Liver (tissue), 8 donors: ENCODE measurements at regions not wholly inside any gene's neighbourhood (a gene's known extent, or its start where the extent isn't known, plus 50 kb on each side); places are given as distances from the start of the nearest gene placed in this dataset.

Experiments
- DNase-seq: peaks from one replicate; pipeline ENCODE4 v3.0.0-alpha.2; 2017; ENCODE audit warnings: low spot score
- H3K27ac ChIP-seq, 2 donors: one replicate each; pipeline ENCODE4 v1.7.0; 2013; ENCODE audit warnings: inconsistent platforms in 2 of 2, low read length in 2 of 2, control low read depth in 1 of 2, low read depth in 1 of 2, mild to moderate bottlenecking in 1 of 2
- H3K27me3 ChIP-seq, 4 donors: one replicate each; pipeline versions ENCODE4 v1.6.1 to v1.7.0; 2013; ENCODE audit warnings: low read length in 3 of 4, inconsistent platforms in 1 of 4, mild to moderate bottlenecking in 1 of 4, moderate library complexity in 1 of 4; ENCODE audit not compliant: control insufficient read depth in 4 of 4, insufficient read depth in 4 of 4
- H3K36me3 ChIP-seq, 4 donors: one replicate each; pipeline versions ENCODE4 v1.6.1 to v1.7.0; 2013; ENCODE audit warnings: low read length in 3 of 4, mild to moderate bottlenecking in 3 of 4, low read depth in 1 of 4, moderate library complexity in 1 of 4; ENCODE audit not compliant: control insufficient read depth in 4 of 4, insufficient read depth in 3 of 4
- H3K4me1 ChIP-seq, 4 donors: one replicate each; pipeline versions ENCODE4 v1.6.1 to v1.7.0; 2013; ENCODE audit warnings: low read length in 3 of 4, mild to moderate bottlenecking in 3 of 4, moderate library complexity in 1 of 4; ENCODE audit not compliant: control insufficient read depth in 4 of 4, insufficient read depth in 4 of 4
- H3K4me3 ChIP-seq, 3 donors: one replicate each; pipeline versions ENCODE4 v1.6.1 to v1.7.0; 2013; ENCODE audit warnings: low read length in 3 of 3, control low read depth in 1 of 3, low read depth in 1 of 3, mild to moderate bottlenecking in 1 of 3
- H3K9ac ChIP-seq, 2 donors: one replicate each; pipeline ENCODE4 v1.7.0; 2013; ENCODE audit warnings: low read length in 2 of 2, mild to moderate bottlenecking in 2 of 2, moderate library complexity in 2 of 2, control low read depth in 1 of 2, low read depth in 1 of 2
- H3K9me3 ChIP-seq, 4 donors: one replicate each; pipeline versions ENCODE4 v1.6.1 to v1.7.0; 2013; ENCODE audit warnings: low read length in 3 of 4; ENCODE audit not compliant: control insufficient read depth in 4 of 4
- EGR1 ChIP-seq, 2 donors: IDR thresholded peaks; 2 replicates each; pipeline ENCODE4 v1.6.1; 2016 to 2018; ENCODE audit warnings: antibody characterized with exemption in 2 of 2, low read depth in 2 of 2
- FOXA1 ChIP-seq: IDR thresholded peaks from 2 replicates; pipeline ENCODE4 v1.6.1; 2016; ENCODE audit warnings: antibody characterized with exemption
- FOXA2 ChIP-seq: IDR thresholded peaks from 2 replicates; pipeline ENCODE4 v1.6.1; 2016; ENCODE audit warnings: antibody characterized with exemption
- GABPA ChIP-seq, 2 donors: IDR thresholded peaks in 1 of 2; conservative IDR thresholded peaks in 1 of 2; 2 replicates each; pipeline ENCODE4 v1.6.1; 2016; ENCODE audit warnings: antibody characterized with exemption in 2 of 2, mild to moderate bottlenecking in 1 of 2, moderate library complexity in 1 of 2
- HNF4A ChIP-seq, 2 donors: conservative IDR thresholded peaks; 2 replicates each; pipeline ENCODE4 v1.6.1; 2016; ENCODE audit warnings: antibody characterized with exemption in 2 of 2, mild to moderate bottlenecking in 2 of 2
- HNF4G ChIP-seq: IDR thresholded peaks from 2 replicates; pipeline ENCODE4 v1.6.1; 2016; ENCODE audit warnings: antibody characterized with exemption
- JUND ChIP-seq, 2 donors: IDR thresholded peaks; 2 replicates each; pipeline ENCODE4 v1.6.1; 2016; ENCODE audit warnings: antibody characterized with exemption in 2 of 2
- NR2F2 ChIP-seq: IDR thresholded peaks from 2 replicates; pipeline ENCODE4 v1.6.1; 2016; ENCODE audit warnings: antibody characterized with exemption
- RAD21 ChIP-seq, 2 donors: IDR thresholded peaks; 2 replicates each; pipeline ENCODE4 v1.6.1; 2016; ENCODE audit warnings: antibody characterized with exemption in 2 of 2, mild to moderate bottlenecking in 2 of 2
- RXRA ChIP-seq, 2 donors: IDR thresholded peaks; 2 replicates each; pipeline ENCODE4 v1.6.1; 2017 to 2018; ENCODE audit warnings: antibody characterized with exemption in 2 of 2, mild to moderate bottlenecking in 1 of 2
- SP1 ChIP-seq: IDR thresholded peaks from 2 replicates; pipeline ENCODE4 v1.6.1; 2018; ENCODE audit warnings: antibody characterized with exemption, mild to moderate bottlenecking
- TAF1 ChIP-seq: conservative IDR thresholded peaks from 2 replicates; pipeline ENCODE4 v1.6.1; 2016; ENCODE audit warnings: antibody characterized with exemption, mild to moderate bottlenecking
- YY1 ChIP-seq: IDR thresholded peaks from 2 replicates; pipeline ENCODE4 v1.6.1; 2016; ENCODE audit warnings: antibody characterized with exemption, mild to moderate bottlenecking
- WGBS: extraction: QIAGEN DNeasy Blood & Tissue Kit; methylation state at CpG from one replicate; pipeline ENCODE4 v1.1.7; 2013; 5-methylcytosine and 5-hydroxymethylcytosine counted together
- TF ChIP-seq, protein P1 (sequence below): IDR thresholded peaks from 2 replicates; pipeline ENCODE4 v1.6.1; 2016; ENCODE audit warnings: antibody characterized with exemption
- TF ChIP-seq, protein P2 (sequence below): IDR thresholded peaks from 2 replicates; pipeline ENCODE4 v1.6.1; 2016; ENCODE audit warnings: antibody characterized with exemption, mild to moderate bottlenecking
- TF ChIP-seq, protein P3 (sequence below): IDR thresholded peaks from 2 replicates; pipeline ENCODE4 v1.6.1; 2016; ENCODE audit warnings: antibody characterized with exemption
- TF ChIP-seq, protein P4 (sequence below): IDR thresholded peaks from 2 replicates; pipeline ENCODE4 v1.6.1; 2016; ENCODE audit warnings: antibody characterized with exemption
- TF ChIP-seq, protein P5 (sequence below): fragments of 150-350 bp; IDR thresholded peaks from 2 replicates; pipeline ENCODE4 v1.5.1; 2017; ENCODE audit warnings: improper control_type of control experiment, low read depth, low read length; ENCODE audit not compliant: missing input control
- donor health status: healthy.
- donor health status: healthy.
- donor health status: healthy.
- donor health status: healthy.
- donor health status: healthy.

DNA sequence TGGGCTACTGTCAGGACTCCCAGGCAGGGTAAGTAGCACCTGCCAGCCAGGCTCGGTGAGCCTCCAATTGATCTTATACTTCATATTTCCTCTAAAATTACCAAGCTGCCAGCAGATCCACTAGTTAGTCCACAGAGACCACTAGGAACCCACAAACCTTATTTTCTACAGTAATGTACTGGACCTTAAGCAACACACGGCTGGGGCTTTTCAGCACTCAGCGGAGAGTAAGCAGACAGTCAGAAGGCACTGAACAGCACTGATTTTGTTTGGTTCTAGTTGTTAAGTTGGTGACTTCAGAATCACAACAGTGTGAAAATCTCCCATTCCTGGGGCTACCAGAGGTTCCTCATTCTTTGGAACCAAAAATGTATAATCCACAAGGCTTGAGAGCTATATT, 56.1 kb downstream of the MRPL57 start:
- no peak for DNase-seq
- H3K4me1 ChIP-seq: no peaks in the 10 kb centered on the region
- TF ChIP-seq RXRA (IDR thresholded peaks at IDR 0.05) (no peak), EGR1 (IDR thresholded peaks at IDR 0.05; ENCODE audit: low read depth in 2 of 2) (no peak), FOXA1 (no peak), HNF4G (no peak), SP1 (no peak), GABPA (IDR thresholded peaks at IDR 0.05 in 1 of 2, conservative IDR thresholded peaks at IDR 0.05 in 1 of 2) (no peak), JUND (IDR thresholded peaks at IDR 0.05) (no peak), NR2F2 (no peak), YY1 (no peak), FOXA2 (no peak), RAD21 (IDR thresholded peaks at IDR 0.05) (no peak)
- TF ChIP-seq, protein P1, sequence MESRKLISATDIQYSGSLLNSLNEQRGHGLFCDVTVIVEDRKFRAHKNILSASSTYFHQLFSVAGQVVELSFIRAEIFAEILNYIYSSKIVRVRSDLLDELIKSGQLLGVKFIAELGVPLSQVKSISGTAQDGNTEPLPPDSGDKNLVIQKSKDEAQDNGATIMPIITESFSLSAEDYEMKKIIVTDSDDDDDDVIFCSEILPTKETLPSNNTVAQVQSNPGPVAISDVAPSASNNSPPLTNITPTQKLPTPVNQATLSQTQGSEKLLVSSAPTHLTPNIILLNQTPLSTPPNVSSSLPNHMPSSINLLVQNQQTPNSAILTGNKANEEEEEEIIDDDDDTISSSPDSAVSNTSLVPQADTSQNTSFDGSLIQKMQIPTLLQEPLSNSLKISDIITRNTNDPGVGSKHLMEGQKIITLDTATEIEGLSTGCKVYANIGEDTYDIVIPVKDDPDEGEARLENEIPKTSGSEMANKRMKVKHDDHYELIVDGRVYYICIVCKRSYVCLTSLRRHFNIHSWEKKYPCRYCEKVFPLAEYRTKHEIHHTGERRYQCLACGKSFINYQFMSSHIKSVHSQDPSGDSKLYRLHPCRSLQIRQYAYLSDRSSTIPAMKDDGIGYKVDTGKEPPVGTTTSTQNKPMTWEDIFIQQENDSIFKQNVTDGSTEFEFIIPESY: no peak
- TF ChIP-seq, protein P2, sequence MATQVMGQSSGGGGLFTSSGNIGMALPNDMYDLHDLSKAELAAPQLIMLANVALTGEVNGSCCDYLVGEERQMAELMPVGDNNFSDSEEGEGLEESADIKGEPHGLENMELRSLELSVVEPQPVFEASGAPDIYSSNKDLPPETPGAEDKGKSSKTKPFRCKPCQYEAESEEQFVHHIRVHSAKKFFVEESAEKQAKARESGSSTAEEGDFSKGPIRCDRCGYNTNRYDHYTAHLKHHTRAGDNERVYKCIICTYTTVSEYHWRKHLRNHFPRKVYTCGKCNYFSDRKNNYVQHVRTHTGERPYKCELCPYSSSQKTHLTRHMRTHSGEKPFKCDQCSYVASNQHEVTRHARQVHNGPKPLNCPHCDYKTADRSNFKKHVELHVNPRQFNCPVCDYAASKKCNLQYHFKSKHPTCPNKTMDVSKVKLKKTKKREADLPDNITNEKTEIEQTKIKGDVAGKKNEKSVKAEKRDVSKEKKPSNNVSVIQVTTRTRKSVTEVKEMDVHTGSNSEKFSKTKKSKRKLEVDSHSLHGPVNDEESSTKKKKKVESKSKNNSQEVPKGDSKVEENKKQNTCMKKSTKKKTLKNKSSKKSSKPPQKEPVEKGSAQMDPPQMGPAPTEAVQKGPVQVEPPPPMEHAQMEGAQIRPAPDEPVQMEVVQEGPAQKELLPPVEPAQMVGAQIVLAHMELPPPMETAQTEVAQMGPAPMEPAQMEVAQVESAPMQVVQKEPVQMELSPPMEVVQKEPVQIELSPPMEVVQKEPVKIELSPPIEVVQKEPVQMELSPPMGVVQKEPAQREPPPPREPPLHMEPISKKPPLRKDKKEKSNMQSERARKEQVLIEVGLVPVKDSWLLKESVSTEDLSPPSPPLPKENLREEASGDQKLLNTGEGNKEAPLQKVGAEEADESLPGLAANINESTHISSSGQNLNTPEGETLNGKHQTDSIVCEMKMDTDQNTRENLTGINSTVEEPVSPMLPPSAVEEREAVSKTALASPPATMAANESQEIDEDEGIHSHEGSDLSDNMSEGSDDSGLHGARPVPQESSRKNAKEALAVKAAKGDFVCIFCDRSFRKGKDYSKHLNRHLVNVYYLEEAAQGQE: no peak
- H3K27me3 ChIP-seq: no peaks in the 10 kb centered on the region
- H3K4me3 ChIP-seq: no peak overlapping the region
- WGBS: 60% methylated on average over 3 of the region's 3 CpGs
- H3K9ac ChIP-seq: no peak overlapping the region
- H3K27ac ChIP-seq: no peak overlapping the region
- H3K9me3 ChIP-seq: peaks cover 0 to under 1% (median 0%) of the 10 kb centered on the region in 4 donors
- H3K36me3 ChIP-seq: no peaks in the 10 kb centered on the region

DNA sequence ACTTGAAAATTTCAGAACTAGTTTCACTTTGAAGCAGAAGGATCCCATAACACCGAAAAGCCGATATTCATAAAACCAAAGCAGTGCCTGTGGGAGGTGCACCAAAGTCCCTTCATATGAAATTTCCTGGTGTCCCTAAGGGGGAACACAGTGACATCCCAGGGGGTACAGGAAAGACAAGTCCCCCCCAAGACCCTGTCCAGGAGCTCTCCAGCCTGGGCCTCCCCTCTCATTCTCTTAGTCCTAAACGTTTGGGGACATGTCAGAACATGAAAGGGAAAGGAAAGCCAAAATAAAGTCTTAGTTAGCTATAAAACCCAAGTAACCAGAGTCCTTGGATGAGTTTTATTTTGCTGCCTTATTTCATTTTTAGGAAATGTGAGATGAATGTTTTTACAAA, 56.6 kb downstream of the MRPL57 start:
- Histone ChIP-seq H3K9me3 (peaks cover 0 to 3% (median 0%) of the 10 kb centered on the region in 4 donors), H3K27me3 (no peaks in the 10 kb centered on the region), H3K27ac (no peak overlapping the region), H3K4me1 (no peaks in the 10 kb centered on the region), H3K36me3 (no peaks in the 10 kb centered on the region), H3K4me3 (no peak overlapping the region), H3K9ac (no peak overlapping the region)
- TF ChIP-seq, protein P1: no peak
- no peak for TF ChIP-seq EGR1 (IDR thresholded peaks at IDR 0.05; ENCODE audit: low read depth in 2 of 2)
- TF ChIP-seq, protein P3, sequence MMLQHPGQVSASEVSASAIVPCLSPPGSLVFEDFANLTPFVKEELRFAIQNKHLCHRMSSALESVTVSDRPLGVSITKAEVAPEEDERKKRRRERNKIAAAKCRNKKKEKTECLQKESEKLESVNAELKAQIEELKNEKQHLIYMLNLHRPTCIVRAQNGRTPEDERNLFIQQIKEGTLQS: no peak
- TF ChIP-seq YY1: no peak
- no peak for TF ChIP-seq HNF4A (conservative IDR thresholded peaks at IDR 0.05)
- TF ChIP-seq, protein P4, sequence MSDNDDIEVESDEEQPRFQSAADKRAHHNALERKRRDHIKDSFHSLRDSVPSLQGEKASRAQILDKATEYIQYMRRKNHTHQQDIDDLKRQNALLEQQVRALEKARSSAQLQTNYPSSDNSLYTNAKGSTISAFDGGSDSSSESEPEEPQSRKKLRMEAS: no peak
- TF ChIP-seq JUND (IDR thresholded peaks at IDR 0.05): no peak
- TF ChIP-seq FOXA2: no peak
- no peak for TF ChIP-seq FOXA1
- TF ChIP-seq, protein P2: no peak
- no peak for TF ChIP-seq NR2F2
- TF ChIP-seq SP1: no peak
- TF ChIP-seq RXRA (IDR thresholded peaks at IDR 0.05): no peak
- TF ChIP-seq, protein P5, sequence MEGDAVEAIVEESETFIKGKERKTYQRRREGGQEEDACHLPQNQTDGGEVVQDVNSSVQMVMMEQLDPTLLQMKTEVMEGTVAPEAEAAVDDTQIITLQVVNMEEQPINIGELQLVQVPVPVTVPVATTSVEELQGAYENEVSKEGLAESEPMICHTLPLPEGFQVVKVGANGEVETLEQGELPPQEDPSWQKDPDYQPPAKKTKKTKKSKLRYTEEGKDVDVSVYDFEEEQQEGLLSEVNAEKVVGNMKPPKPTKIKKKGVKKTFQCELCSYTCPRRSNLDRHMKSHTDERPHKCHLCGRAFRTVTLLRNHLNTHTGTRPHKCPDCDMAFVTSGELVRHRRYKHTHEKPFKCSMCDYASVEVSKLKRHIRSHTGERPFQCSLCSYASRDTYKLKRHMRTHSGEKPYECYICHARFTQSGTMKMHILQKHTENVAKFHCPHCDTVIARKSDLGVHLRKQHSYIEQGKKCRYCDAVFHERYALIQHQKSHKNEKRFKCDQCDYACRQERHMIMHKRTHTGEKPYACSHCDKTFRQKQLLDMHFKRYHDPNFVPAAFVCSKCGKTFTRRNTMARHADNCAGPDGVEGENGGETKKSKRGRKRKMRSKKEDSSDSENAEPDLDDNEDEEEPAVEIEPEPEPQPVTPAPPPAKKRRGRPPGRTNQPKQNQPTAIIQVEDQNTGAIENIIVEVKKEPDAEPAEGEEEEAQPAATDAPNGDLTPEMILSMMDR: no peak
- TF ChIP-seq RAD21 (IDR thresholded peaks at IDR 0.05): no peak
- TF ChIP-seq TAF1: no peak
- DNase-seq: no peak
- 67% methylated on average over 3 of the region's 3 CpGs for WGBS
